Activated CD4-positive, alpha-beta T cell treated with anti-CD3 and anti-CD28 coated beads for 4 hours (primary cell): ENCODE measurements at regions not wholly inside any gene's neighbourhood (a gene's known extent, or its start where the extent isn't known, plus 50 kb on each side); places are given as distances from the start of the nearest gene placed in this dataset.
"Not testable (repeated sequence)": the region's sequence is repeated elsewhere in the genome, so short reads cannot be mapped to it uniquely, and the experiment has no call there.

Experiments
- DNase-seq, 2 donors: peaks; one replicate each; pipeline ENCODE4 v3.0.0-alpha.2; 2020

- no peak for DNase-seq
Measured at GRCh38 chr14:106023411-106023810, 497.0 kb downstream of the TMEM121 start.

GRCh38 chr14:106024983-106025604, 498.7 kb downstream of the TMEM121 start:
- DNase-seq, result peak in 1 of 2 donors; percentile 40

- no peak for DNase-seq
Measured at GRCh38 chr14:106026026-106026425, 499.6 kb downstream of the TMEM121 start.

GRCh38 chr14:106027759-106028158, 501.4 kb downstream of the TMEM121 start:
- not testable (repeated sequence) for DNase-seq

GRCh38 chr14:106029959-106030358, 503.6 kb downstream of the TMEM121 start:
- DNase-seq, result no peak

GRCh38 chr14:106037380-106037779, 511.0 kb downstream of the TMEM121 start:
- DNase-seq, result no peak

GRCh38 chr14:106038263-106038662, 511.9 kb downstream of the TMEM121 start:
- no peak for DNase-seq

GRCh38 chr14:106039400-106039799, 513.0 kb downstream of the TMEM121 start:
- peak; percentile 62 to 79 for DNase-seq

GRCh38 chr14:106044515-106044914, 518.1 kb downstream of the TMEM121 start:
- DNase-seq, result no peak

GRCh38 chr14:106044949-106045596, 518.7 kb downstream of the TMEM121 start:
- DNase-seq, result peak; percentile 79 to 85

- DNase-seq, result no peak
Measured at GRCh38 chr14:106051796-106052195, 525.4 kb downstream of the TMEM121 start.

- no peak for DNase-seq
Measured at GRCh38 chr14:106055289-106055688, 528.9 kb downstream of the TMEM121 start.

GRCh38 chr14:106058342-106058741, 532.0 kb downstream of the TMEM121 start:
- DNase-seq, result no peak

GRCh38 chr14:106060276-106060975, 534.0 kb downstream of the TMEM121 start:
- DNase-seq, result no peak

- peak; percentile 63 to 87 for DNase-seq
Measured at GRCh38 chr14:106061877-106062500, 535.6 kb downstream of the TMEM121 start.

- no peak for DNase-seq
Measured at GRCh38 chr14:106062502-106063272, 536.3 kb downstream of the TMEM121 start.

- no peak for DNase-seq
Measured at GRCh38 chr14:106067935-106068334, 541.6 kb downstream of the TMEM121 start.

- no peak for DNase-seq
Measured at GRCh38 chr14:106069804-106070625, 543.6 kb downstream of the TMEM121 start.

- no peak for DNase-seq
Measured at GRCh38 chr14:106080922-106081321, 554.5 kb downstream of the TMEM121 start.

- DNase-seq, result not testable (repeated sequence)
Measured at GRCh38 chr14:106081721-106082120, 555.3 kb downstream of the TMEM121 start.

GRCh38 chr14:106083082-106083481, 556.7 kb downstream of the TMEM121 start:
- DNase-seq, result no peak

- no peak for DNase-seq
Measured at GRCh38 chr14:106087837-106088236, 561.5 kb downstream of the TMEM121 start.
